Osteoblast (primary cell): ENCODE measurements at regions not wholly inside any gene's neighbourhood (a gene's known extent, or its start where the extent isn't known, plus 50 kb on each side); places are given as distances from the start of the nearest gene placed in this dataset.
"Not testable (repeated sequence)": the region's sequence is repeated elsewhere in the genome, so short reads cannot be mapped to it uniquely, and the experiment has no call there.

Experiments
- DNase-seq: peaks from one replicate; pipeline ENCODE4 v3.0.0; 2011; ENCODE audit warnings: low spot score, mixed read lengths; ENCODE audit not compliant: insufficient read length; ENCODE audit errors: missing footprints
- H2AFZ ChIP-seq: 2 replicates; pipeline ENCODE4 v1.6.0; 2011; ENCODE audit warnings: mild to moderate bottlenecking, low read length
- H3K27ac ChIP-seq: 2 replicates; pipeline ENCODE4 v1.5.1; 2011; ENCODE audit warnings: mild to moderate bottlenecking, low read depth, low read length, moderate library complexity
- H3K27me3 ChIP-seq: 2 replicates; pipeline ENCODE4 v1.6.0; 2012; ENCODE audit warnings: mild to moderate bottlenecking, control low read depth, inconsistent platforms, low read length, moderate library complexity; ENCODE audit not compliant: insufficient read depth
- H3K36me3 ChIP-seq: 2 replicates; pipeline ENCODE4 v1.5.1; 2011; ENCODE audit warnings: mild to moderate bottlenecking, low read length, control low read depth, moderate library complexity; ENCODE audit not compliant: insufficient read depth
- H3K4me1 ChIP-seq: 2 replicates; pipeline ENCODE4 v1.5.1; 2011; ENCODE audit warnings: mild to moderate bottlenecking, low read length, control low read depth, moderate library complexity; ENCODE audit not compliant: insufficient read depth
- H3K4me2 ChIP-seq: 2 replicates; pipeline ENCODE4 v1.6.0; 2011; ENCODE audit warnings: mild to moderate bottlenecking, low read length; ENCODE audit not compliant: insufficient read depth
- H3K4me3 ChIP-seq: fragments of 200-600 bp; sonication (generic); 3 replicates; pipeline ENCODE4 v1.5.1; 2012; ENCODE audit warnings: mild to moderate bottlenecking, low read length, inconsistent platforms; ENCODE audit not compliant: insufficient read depth
- H3K79me2 ChIP-seq: 2 replicates; pipeline ENCODE4 v1.6.0; 2012; ENCODE audit warnings: mild to moderate bottlenecking, low read length, control low read depth, inconsistent platforms; ENCODE audit not compliant: insufficient read depth
- H3K9me3 ChIP-seq: 2 replicates; pipeline ENCODE4 v1.5.1; 2011; ENCODE audit warnings: low read depth, low read length, control low read depth
- H4K20me1 ChIP-seq: 2 replicates; pipeline ENCODE4 v1.6.0; 2012; ENCODE audit warnings: mild to moderate bottlenecking, low read length, control low read depth; ENCODE audit not compliant: insufficient read depth
- TF ChIP-seq, protein P1 (sequence below): IDR thresholded peaks from 2 replicates; pipeline ENCODE4 v1.5.1; 2011; ENCODE audit warnings: mild to moderate bottlenecking, low read depth, low read length, moderate library complexity; ENCODE audit errors: extremely low read depth

DNA sequence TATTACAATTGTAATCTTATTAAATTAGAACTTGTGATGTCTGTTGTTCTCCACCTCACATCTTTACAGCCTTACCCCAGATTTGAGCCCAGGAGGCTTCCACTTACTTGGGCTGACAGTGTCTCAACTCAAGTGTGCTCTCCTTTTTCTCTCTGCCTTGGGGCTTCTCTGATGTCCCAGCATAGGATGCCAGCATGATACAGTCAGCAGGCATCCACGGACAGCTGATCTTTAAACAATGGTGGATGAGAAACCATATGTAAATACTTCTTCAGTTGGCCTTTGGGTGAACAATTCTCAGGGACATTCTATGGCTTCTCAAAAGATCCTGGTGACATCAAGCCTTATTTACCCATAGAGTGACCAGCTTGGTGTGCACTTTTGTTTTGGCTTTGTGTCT is 107.6 kb upstream of the GORAB start:
- no peaks in the 10 kb centered on the region for H3K79me2 ChIP-seq
- H2AFZ ChIP-seq, result peak overlapping the region; percentile 14
- H3K27me3 ChIP-seq, result no peaks in the 10 kb centered on the region
- H3K27ac ChIP-seq, result no peak overlapping the region
- TF ChIP-seq, protein P1, sequence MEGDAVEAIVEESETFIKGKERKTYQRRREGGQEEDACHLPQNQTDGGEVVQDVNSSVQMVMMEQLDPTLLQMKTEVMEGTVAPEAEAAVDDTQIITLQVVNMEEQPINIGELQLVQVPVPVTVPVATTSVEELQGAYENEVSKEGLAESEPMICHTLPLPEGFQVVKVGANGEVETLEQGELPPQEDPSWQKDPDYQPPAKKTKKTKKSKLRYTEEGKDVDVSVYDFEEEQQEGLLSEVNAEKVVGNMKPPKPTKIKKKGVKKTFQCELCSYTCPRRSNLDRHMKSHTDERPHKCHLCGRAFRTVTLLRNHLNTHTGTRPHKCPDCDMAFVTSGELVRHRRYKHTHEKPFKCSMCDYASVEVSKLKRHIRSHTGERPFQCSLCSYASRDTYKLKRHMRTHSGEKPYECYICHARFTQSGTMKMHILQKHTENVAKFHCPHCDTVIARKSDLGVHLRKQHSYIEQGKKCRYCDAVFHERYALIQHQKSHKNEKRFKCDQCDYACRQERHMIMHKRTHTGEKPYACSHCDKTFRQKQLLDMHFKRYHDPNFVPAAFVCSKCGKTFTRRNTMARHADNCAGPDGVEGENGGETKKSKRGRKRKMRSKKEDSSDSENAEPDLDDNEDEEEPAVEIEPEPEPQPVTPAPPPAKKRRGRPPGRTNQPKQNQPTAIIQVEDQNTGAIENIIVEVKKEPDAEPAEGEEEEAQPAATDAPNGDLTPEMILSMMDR, result no peak
- no peak overlapping the region for H3K4me2 ChIP-seq
- no peak overlapping the region for H3K4me3 ChIP-seq
- DNase-seq, result no peak
- no peaks in the 10 kb centered on the region for H3K36me3 ChIP-seq
- no peaks in the 10 kb centered on the region for H3K4me1 ChIP-seq
- no peaks in the 10 kb centered on the region for H4K20me1 ChIP-seq
- no peaks in the 10 kb centered on the region for H3K9me3 ChIP-seq

- Histone ChIP-seq H3K27me3 (no peaks in the 10 kb centered on the region), H4K20me1 (no peaks in the 10 kb centered on the region), H3K36me3 (no peaks in the 10 kb centered on the region), H3K4me3 (no peak overlapping the region), H3K79me2 (no peaks in the 10 kb centered on the region), H2AFZ (no peak overlapping the region), H3K27ac (no peak overlapping the region), H3K9me3 (no peaks in the 10 kb centered on the region), H3K4me2 (no peak overlapping the region), H3K4me1 (no peaks in the 10 kb centered on the region)
- DNase-seq, result no peak
- TF ChIP-seq, protein P1, result no peak
Measured at GRCh38 chr1:170426596-170426995, 105.4 kb upstream of the GORAB start.

DNA sequence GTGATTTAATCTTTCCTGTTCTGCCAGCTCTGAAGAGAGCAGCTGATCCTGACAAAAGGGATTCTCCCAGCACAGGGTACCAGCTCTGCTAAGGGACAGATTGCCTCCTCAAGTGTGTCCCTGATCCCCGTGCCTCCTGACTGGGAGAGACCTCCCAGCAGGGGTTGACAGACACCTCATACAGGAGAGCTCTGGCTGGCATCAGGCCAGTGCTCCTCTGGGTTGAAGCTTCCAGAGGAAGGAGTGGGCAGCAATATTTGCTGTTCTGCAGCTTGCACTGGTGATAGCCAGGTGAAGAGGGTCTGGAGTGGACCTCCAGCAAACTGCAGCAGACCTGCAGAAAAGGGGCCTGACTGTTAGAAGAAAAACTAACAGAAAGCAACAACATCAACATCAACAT is 105.0 kb upstream of the GORAB start:
- H3K27me3 ChIP-seq, H3K4me1 ChIP-seq, H3K36me3 ChIP-seq, H3K9me3 ChIP-seq, H4K20me1 ChIP-seq, H3K79me2 ChIP-seq, H3K4me3 ChIP-seq, H2AFZ ChIP-seq, H3K27ac ChIP-seq, H3K4me2 ChIP-seq, DNase-seq: not testable (repeated sequence)

DNA sequence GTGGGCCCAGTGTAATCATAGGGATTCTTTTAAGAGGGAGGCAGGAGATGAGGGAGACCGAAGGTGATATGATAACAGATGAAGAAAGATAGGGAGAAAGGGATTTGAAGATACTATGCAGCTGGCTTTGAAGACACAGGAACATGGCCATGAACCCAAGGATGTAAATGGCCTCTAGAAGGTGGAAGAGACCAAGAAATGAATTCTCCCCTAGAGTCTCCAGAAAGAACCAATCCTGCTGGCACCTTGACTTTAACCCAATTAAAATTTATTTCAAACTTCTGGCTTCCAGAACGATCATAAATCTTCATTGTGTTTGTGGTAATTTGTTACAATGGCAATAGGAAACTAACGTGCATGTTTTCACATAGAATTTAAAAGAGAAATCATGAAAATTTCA is 95.0 kb upstream of the GORAB start:
- H3K27me3 ChIP-seq, result no peaks in the 10 kb centered on the region
- H2AFZ ChIP-seq, result no peak overlapping the region
- H3K27ac ChIP-seq, result no peak overlapping the region
- no peaks in the 10 kb centered on the region for H4K20me1 ChIP-seq
- H3K4me2 ChIP-seq, result no peak overlapping the region
- H3K4me1 ChIP-seq, result no peaks in the 10 kb centered on the region
- H3K36me3 ChIP-seq, result no peaks in the 10 kb centered on the region
- no peaks in the 10 kb centered on the region for H3K9me3 ChIP-seq
- TF ChIP-seq, protein P1, result peak; percentile 10
- H3K4me3 ChIP-seq, result no peak overlapping the region
- H3K79me2 ChIP-seq, result no peaks in the 10 kb centered on the region
- no peak for DNase-seq

DNA sequence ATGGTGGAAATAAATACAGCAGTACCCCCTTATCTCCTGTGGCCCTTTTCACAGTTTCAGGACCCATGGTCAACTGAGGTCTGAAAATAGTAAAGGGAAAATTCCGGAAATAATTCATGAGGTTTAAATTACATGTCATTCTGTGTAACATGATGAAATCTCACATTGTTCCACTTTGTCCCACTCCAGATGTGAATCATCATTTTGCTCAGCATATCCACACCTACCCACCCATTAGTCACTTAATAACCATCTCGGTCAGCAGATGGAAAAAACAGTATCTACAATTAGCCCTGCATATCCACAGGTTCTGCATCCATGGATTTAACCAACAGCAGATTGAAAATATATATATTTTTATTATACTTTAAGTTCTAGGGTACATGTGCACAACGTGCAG is 86.9 kb upstream of the GORAB start:
- no peaks in the 10 kb centered on the region for H4K20me1 ChIP-seq
- peak overlapping the region; percentile 73 for H3K27ac ChIP-seq
- no peaks in the 10 kb centered on the region for H3K79me2 ChIP-seq
- no peaks in the 10 kb centered on the region for H3K9me3 ChIP-seq
- H3K4me1 ChIP-seq, result peaks cover 14% of the 10 kb centered on the region
- H3K27me3 ChIP-seq, result no peaks in the 10 kb centered on the region
- peak overlapping the region; percentile 38 for H2AFZ ChIP-seq
- TF ChIP-seq, protein P1, result no peak
- no peaks in the 10 kb centered on the region for H3K36me3 ChIP-seq
- no peak for DNase-seq
- H3K4me2 ChIP-seq, result peak overlapping the region; percentile 14
- H3K4me3 ChIP-seq, result no peak overlapping the region
